MM.1S (cell line): ENCODE measurements at regions not wholly inside any gene's neighbourhood (a gene's known extent, or its start where the extent isn't known, plus 50 kb on each side); places are given as distances from the start of the nearest gene placed in this dataset.

Experiments
- DNase-seq: peaks from one replicate; pipeline ENCODE4 v3.0.0-alpha.2; 2015
- H2AFZ ChIP-seq: fragments of 300-600 bp; sonication (generic); 2 replicates; pipeline ENCODE4 v1.6.0; 2016; ENCODE audit warnings: antibody characterized with exemption, low read length
- H3F3A ChIP-seq: fragments of 300-600 bp; sonication (generic); 2 replicates; pipeline ENCODE4 v1.6.1; 2016; ENCODE audit warnings: mild to moderate bottlenecking, antibody characterized with exemption, low read length, moderate library complexity, mixed read lengths; ENCODE audit not compliant: insufficient read depth
- H3K27ac ChIP-seq: fragments of 300-600 bp; sonication (generic); 2 replicates; pipeline ENCODE4 v1.5.1; 2016; ENCODE audit warnings: mild to moderate bottlenecking, low read length
- H3K27me3 ChIP-seq: fragments of 300-600 bp; sonication (generic); replicated peaks from 2 replicates; pipeline ENCODE4 v1.6.0; 2016; ENCODE audit warnings: low read length; ENCODE audit not compliant: insufficient read depth
- H3K36me3 ChIP-seq: fragments of 300-600 bp; sonication (generic); replicated peaks from 2 replicates; pipeline ENCODE4 v1.6.1; 2016; ENCODE audit warnings: mild to moderate bottlenecking, low read length, mixed read lengths; ENCODE audit not compliant: insufficient read depth
- H3K4me1 ChIP-seq: fragments of 300-600 bp; sonication (generic); 2 replicates; pipeline ENCODE4 v1.6.1; 2016; ENCODE audit warnings: low read length, mixed read lengths
- H3K4me2 ChIP-seq: fragments of 300-600 bp; sonication (generic); 2 replicates; pipeline ENCODE4 v1.6.0; 2016; ENCODE audit warnings: low read depth, low read length
- H3K4me3 ChIP-seq: fragments of 300-600 bp; sonication (generic); 2 replicates; pipeline ENCODE4 v1.5.1; 2016; ENCODE audit warnings: low read length, mixed read lengths
- H3K79me2 ChIP-seq: fragments of 300-600 bp; sonication (generic); 2 replicates; pipeline ENCODE4 v1.6.1; 2016; ENCODE audit warnings: mixed run types, low read length, mixed read lengths
- H3K9ac ChIP-seq: fragments of 300-600 bp; sonication (generic); 2 replicates; pipeline ENCODE4 v1.6.1; 2016; ENCODE audit warnings: low read length, mixed read lengths
- H3K9me2 ChIP-seq: fragments of 300-600 bp; sonication (generic); replicated peaks from 2 replicates; pipeline ENCODE4 v1.6.1; 2016; ENCODE audit warnings: mild to moderate bottlenecking, low read length, mixed read lengths; ENCODE audit not compliant: insufficient read depth
- H3K9me3 ChIP-seq: fragments of 300-600 bp; sonication (generic); replicated peaks from 2 replicates; pipeline ENCODE4 v1.6.1; 2016; ENCODE audit warnings: mild to moderate bottlenecking, low read length, mixed read lengths; ENCODE audit not compliant: insufficient read depth
- H4K20me1 ChIP-seq: fragments of 300-600 bp; sonication (generic); 2 replicates; pipeline ENCODE4 v1.6.1; 2016; ENCODE audit warnings: mild to moderate bottlenecking, low read length, moderate library complexity, mixed read lengths; ENCODE audit not compliant: insufficient read depth
- CTCF ChIP-seq: fragments of 300-600 bp; sonication (generic); IDR thresholded peaks from 2 replicates; pipeline ENCODE4 v1.5.1; 2016; ENCODE audit warnings: antibody characterized with exemption, low read length, mixed read lengths
- EZH2 ChIP-seq: fragments of 300-600 bp; sonication (generic); optimal IDR thresholded peaks from 2 replicates; pipeline ENCODE3; 2017; ENCODE audit warnings: low read depth, mild to moderate bottlenecking, antibody characterized with exemption, low read length, mixed read lengths
- EZH2phosphoT487 ChIP-seq: fragments of 300-600 bp; sonication (generic); IDR thresholded peaks from 2 replicates; pipeline ENCODE4 v1.6.1; 2018; ENCODE audit warnings: antibody characterized with exemption, low read length

- H3F3A ChIP-seq = no peaks in the 10 kb centered on the region
- no peak for TF ChIP-seq EZH2
- TF ChIP-seq EZH2phosphoT487 = no peak
- TF ChIP-seq CTCF = no peak
- no peak overlapping the region for H3K4me2 ChIP-seq
- H3K27me3 ChIP-seq = no peaks in the 10 kb centered on the region
- DNase-seq = no peak
- no peak overlapping the region for H2AFZ ChIP-seq
- no peaks in the 10 kb centered on the region for H3K4me1 ChIP-seq
- no peak overlapping the region for H3K27ac ChIP-seq
- H4K20me1 ChIP-seq = no peaks in the 10 kb centered on the region
- H3K36me3 ChIP-seq = no peaks in the 10 kb centered on the region
- H3K79me2 ChIP-seq = no peaks in the 10 kb centered on the region
- H3K9ac ChIP-seq = no peak overlapping the region
- no peaks in the 10 kb centered on the region for H3K9me3 ChIP-seq
- no peak overlapping the region for H3K4me3 ChIP-seq
- no peaks in the 10 kb centered on the region for H3K9me2 ChIP-seq
Observed at GRCh38 chr2:21820271-21820670, 696.5 kb downstream of the TDRD15 start.

GRCh38 chr2:21821672-21822227 lies 698.0 kb downstream of the TDRD15 start:
- no peaks in the 10 kb centered on the region for H3K27me3 ChIP-seq
- H3K36me3 ChIP-seq = no peaks in the 10 kb centered on the region
- H3K4me1 ChIP-seq = no peaks in the 10 kb centered on the region
- H3K9me2 ChIP-seq = no peaks in the 10 kb centered on the region
- H3K79me2 ChIP-seq = no peaks in the 10 kb centered on the region
- no peak overlapping the region for H3K4me2 ChIP-seq
- H3F3A ChIP-seq = no peaks in the 10 kb centered on the region
- H4K20me1 ChIP-seq = no peaks in the 10 kb centered on the region
- H3K27ac ChIP-seq = no peak overlapping the region
- H3K9ac ChIP-seq = no peak overlapping the region
- H3K9me3 ChIP-seq = no peaks in the 10 kb centered on the region
- H2AFZ ChIP-seq = no peak overlapping the region
- DNase-seq = no peak
- H3K4me3 ChIP-seq = no peak overlapping the region
- no peak for TF ChIP-seq EZH2
- no peak for TF ChIP-seq EZH2phosphoT487
- TF ChIP-seq CTCF = no peak

- Histone ChIP-seq H3K79me2 (no peaks in the 10 kb centered on the region), H3K27me3 (no peaks in the 10 kb centered on the region), H2AFZ (no peak overlapping the region), H3K9me2 (no peaks in the 10 kb centered on the region), H3F3A (no peaks in the 10 kb centered on the region), H3K4me2 (no peak overlapping the region), H3K9ac (no peak overlapping the region), H3K27ac (no peak overlapping the region), H3K4me1 (no peaks in the 10 kb centered on the region), H4K20me1 (no peaks in the 10 kb centered on the region), H3K4me3 (no peak overlapping the region), H3K9me3 (no peaks in the 10 kb centered on the region), H3K36me3 (no peaks in the 10 kb centered on the region)
- no peak for TF ChIP-seq EZH2phosphoT487
- no peak for TF ChIP-seq CTCF
- no peak for TF ChIP-seq EZH2
- DNase-seq = no peak
Observed at GRCh38 chr2:21822505-21822904, 698.7 kb downstream of the TDRD15 start.
